ENCODE measurements at regions not wholly inside any gene's neighbourhood (a gene's known extent, or its start where the extent isn't known, plus 50 kb on each side); places are given as distances from the start of the nearest gene placed in this dataset.

- no peak for DNase-seq
Measured at GRCh38 chr4:100970414-100970813, 376.9 kb downstream of the PPP3CA start.

- DNase-seq, result no peak
Measured at GRCh38 chr4:100969925-100970324, 377.4 kb downstream of the PPP3CA start.

DNA sequence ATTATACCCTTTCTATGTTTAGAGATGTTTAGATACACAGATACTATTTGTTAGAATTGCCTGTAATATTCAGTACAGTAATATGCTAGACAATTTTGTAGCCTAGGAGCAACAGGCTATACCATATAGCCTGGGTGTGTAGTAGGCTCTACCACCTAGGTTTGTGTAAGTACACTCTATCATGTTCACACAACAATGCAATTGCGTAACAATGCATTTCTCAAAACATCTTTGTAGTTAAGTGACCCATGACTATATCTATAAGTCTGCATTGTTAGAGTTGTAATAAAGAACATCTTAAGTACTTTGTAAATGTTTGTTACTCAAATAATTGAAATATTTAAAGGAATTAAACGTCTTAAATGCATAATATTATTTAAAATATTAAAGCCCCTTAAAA lies 379.3 kb downstream of the PPP3CA start:
- no peak for DNase-seq

GRCh38 chr4:100963627-100964026 lies 383.7 kb downstream of the PPP3CA start:
- no peak for DNase-seq

GRCh38 chr4:100962698-100963097 lies 384.6 kb downstream of the PPP3CA start:
- no peak for DNase-seq

DNA sequence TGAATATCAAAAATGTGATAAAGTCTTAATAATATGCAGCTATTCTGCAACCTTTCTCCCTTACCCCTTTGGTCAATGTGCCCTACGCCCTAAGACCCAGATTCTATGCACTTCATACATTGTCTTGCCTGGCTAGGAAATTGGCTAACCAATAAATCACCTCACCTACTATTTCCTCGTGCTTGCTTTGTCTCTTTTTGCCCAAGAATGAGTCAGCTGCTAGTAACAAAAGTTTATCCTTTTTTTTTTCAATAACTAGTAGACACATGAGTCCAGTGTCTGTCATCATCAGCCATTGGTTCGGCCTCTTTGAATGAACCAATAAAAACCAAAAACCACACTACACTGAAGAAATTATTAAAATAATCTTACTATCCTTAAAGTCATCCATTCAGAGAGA lies 387.1 kb downstream of the PPP3CA start:
- DNase-seq, result no peak

DNA sequence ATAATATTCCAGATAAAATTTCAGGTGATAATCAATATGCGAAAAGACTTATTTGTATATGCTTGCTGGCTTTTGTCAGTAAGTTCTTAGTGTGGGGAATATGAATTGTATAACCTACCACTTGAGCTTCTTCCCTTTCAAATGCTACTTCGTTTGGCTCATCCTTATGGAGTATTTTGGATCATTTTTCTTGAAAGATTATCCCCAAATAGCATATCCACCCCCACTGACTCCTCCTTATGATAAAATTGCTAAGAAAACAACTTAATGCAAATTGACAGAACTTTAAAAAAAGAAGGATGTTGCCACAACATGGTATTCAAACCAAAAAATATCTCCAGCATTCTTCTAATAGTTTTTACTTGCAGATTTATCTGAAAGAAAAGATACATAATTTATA lies 393.3 kb downstream of the PPP3CA start:
- no peak for DNase-seq

DNA sequence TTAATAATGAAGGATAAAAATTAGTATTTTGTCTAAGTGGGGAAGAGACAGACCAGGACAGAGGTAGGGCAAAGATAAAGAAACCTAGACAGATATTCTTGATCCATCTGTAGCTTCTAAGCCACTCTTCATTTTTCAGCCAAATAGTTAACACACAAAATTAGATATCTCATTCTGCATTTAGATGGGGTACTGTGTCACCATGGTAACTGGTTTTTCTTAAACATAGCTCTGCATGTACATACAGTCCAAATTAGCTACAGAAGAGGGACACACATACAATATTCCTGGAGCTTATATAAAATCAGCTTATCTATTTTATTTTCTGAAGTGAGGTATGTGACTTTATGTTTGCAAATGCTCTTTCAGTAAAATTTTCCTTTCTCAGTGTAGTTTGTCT lies 393.7 kb downstream of the PPP3CA start:
- DNase-seq, result no peak

- no peak for DNase-seq
Measured at GRCh38 chr4:100952590-100952989, 394.7 kb downstream of the PPP3CA start.

DNA sequence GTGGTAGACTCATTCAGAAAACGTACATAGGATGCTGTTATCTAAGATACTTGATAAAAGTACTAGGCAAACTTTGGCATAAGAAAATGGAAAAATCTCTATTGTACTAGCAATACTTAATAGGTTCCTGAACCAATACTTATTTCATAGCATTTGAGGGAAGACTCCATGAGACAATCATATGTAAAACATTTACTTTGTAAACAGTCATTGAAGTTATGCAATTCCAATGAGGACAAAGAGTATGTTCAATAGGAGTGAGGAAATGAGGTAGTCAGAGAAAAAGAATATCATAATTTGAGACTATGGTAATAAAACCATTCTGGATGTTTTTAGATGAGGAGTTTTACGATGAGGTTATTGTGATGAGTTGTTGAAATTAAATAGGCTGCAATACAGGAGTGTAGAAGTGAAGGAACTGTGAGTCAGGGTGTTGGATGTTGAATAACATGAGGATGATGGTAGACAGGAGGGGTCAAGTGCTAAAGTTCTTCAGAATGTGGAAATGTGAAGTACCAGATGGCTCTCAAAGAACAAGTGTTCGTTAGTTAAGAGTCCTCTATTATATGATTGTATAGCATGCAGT lies 397.9 kb downstream of the PPP3CA start:
- DNase-seq, result no peak

DNA sequence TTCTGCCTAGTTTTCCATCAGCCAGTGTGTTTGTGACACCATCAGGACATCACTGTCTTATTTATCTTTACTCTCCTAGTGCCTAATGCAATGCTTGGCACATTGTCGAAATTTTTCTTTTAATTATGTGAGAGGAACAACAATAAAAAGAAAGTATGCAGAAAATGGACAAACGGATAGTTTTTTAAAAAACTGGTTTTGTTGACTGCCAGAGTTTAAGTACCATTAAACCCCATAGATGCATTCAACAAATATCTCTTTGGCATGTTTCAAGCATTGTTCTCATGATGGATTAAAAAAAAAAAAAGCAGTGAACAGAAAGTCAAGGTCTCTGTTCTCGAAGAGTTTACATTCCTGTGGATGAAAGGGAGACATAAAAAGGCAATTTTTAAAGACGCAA lies 398.4 kb downstream of the PPP3CA start:
- no peak for DNase-seq

- no peak for DNase-seq
Measured at GRCh38 chr4:100945789-100946188, 401.5 kb downstream of the PPP3CA start.

- no peak for DNase-seq
Measured at GRCh38 chr4:100938698-100939097, 408.6 kb downstream of the PPP3CA start.

DNA sequence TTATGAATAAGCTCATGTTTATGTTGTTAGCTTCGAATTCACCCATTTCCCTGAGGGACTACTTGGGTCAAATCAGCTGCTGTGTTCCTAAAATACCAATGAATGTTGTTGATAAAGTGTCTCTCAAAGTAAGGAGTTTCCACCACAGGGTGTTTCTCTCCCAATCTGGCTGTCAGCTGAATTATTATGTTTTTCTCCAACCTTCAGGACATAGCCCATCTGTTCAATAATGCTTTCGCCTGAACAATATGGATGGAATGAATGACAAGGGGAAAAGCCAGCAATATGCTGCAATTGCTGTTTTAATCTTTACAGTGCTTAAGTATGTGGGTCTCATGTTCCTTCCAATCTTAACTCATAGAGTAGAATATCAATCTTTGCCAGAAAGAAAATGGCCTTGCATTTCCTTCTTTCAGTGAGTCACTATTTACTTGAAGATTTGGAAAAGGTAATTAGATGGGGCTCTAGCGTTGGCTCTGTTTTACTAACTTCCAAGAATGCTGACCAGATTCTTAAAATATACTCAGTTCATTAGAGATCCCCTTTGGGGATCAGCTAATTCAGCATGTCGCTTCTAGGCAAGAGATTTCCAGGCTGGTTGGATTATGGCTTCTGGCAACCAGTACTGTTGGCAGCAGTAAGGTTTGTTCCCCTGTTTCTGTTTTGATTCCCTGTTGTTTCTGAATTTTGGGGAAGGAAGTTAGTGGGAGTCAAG lies 410.5 kb downstream of the PPP3CA start:
- DNase-seq, result no peak

DNA sequence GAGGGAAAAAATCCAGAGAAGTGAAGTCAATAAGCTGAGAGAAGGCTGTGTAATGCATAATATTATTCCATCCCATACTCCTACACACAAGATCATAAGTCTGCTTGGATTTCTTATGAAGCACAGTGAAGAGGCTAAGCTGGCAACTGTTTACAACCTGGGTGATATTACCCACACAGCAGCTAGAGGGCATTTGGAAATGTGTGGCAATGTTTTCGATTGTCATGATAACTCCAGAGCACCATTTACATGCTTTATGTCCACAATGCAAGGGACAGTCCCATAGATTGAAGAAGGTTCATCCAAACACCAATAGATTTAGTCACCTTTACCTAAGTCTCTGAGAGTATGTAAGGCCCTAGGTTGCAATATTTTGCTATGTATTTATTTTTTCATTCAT lies 412.2 kb downstream of the PPP3CA start:
- DNase-seq, result no peak

- DNase-seq, result no peak
Measured at GRCh38 chr4:100933628-100934027, 413.7 kb downstream of the PPP3CA start.

- DNase-seq, result no peak
Measured at GRCh38 chr4:100929758-100930157, 411.9 kb upstream of the EMCN start.

DNA sequence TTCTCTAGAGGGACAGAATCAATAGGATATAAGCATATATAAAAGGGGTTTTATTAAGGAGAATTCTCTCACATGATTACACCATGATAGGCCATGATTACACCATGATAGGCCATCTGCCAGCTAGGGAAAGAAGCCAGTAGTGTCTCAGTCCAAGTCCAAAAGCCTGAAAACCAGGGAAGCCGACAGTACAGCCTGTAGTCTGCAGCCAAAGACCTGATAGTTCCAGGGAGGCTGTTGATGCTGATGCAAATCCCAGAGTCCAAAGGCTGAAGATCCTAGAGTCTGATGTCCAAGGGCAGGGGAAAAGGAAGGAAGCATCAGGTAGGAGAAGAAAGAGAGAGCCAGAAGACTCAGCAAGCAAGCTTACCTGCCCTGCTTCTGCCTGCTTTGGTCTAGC lies 411.3 kb upstream of the EMCN start:
- no peak for DNase-seq

- DNase-seq, result no peak
Measured at GRCh38 chr4:100926039-100926717, 408.4 kb upstream of the EMCN start.

DNA sequence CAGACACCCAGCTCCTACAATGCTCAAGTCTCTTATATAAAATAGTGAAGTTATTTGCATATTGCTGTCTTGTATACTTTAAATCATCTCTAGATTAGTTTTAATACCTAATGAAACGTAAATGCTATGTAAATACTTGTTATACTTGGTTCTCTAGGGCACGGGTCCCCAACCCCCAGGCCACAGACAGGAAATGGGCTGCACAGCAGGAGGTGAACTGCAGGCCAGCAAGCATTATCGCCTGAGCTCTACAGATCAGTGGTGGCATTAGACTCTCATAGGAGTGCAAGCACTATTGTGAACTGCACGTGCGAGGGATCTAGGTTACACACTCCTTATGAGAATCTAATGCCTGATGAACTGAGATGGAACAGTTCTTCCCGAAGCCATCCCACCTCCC lies 395.9 kb upstream of the EMCN start:
- no peak for DNase-seq

GRCh38 chr4:100908540-100908939 lies 390.7 kb upstream of the EMCN start:
- DNase-seq, result no peak

- no peak for DNase-seq
Measured at GRCh38 chr4:100907465-100908454, 389.9 kb upstream of the EMCN start.

GRCh38 chr4:100906973-100907372 lies 389.2 kb upstream of the EMCN start:
- DNase-seq, result no peak
